RWPE2 (cell line): ENCODE measurements at regions not wholly inside any gene's neighbourhood (a gene's known extent, or its start where the extent isn't known, plus 50 kb on each side); places are given as distances from the start of the nearest gene placed in this dataset.

Experiments used
- ATAC-seq: fragments of 200-7000 bp; cut with Tn5 transposase; 3 replicates; pipeline ENCODE4 v1.9.1; 2021; ENCODE audit warnings: low read depth
- DNase-seq: peaks from one replicate; pipeline ENCODE4 v3.0.0-alpha.2; 2020; ENCODE audit warnings: low spot score
- H3K27ac ChIP-seq: fragments of 450-650 bp; 2 replicates; pipeline ENCODE4 v1.5.1; 2017; ENCODE audit warnings: mild to moderate bottlenecking; ENCODE audit not compliant: poor library complexity, severe bottlenecking
- H3K27me3 ChIP-seq: fragments of 250-450 bp; sonication (Bioruptor Pico); 2 replicates; pipeline ENCODE4 v1.5.1; 2021; ENCODE audit warnings: mild to moderate bottlenecking, moderate library complexity; ENCODE audit not compliant: insufficient read depth, poor library complexity, severe bottlenecking
- H3K36me3 ChIP-seq: fragments of 250-450 bp; sonication (Bioruptor Pico); 2 replicates; pipeline ENCODE4 v1.5.1; 2020; ENCODE audit warnings: low read depth, mild to moderate bottlenecking, moderate library complexity
- H3K4me1 ChIP-seq: fragments of 250-450 bp; sonication (Bioruptor Pico); 2 replicates; pipeline ENCODE4 v1.5.1; 2021; ENCODE audit warnings: mild to moderate bottlenecking, moderate library complexity; ENCODE audit not compliant: insufficient read depth, poor library complexity, severe bottlenecking
- H3K4me3 ChIP-seq: fragments of 250-450 bp; sonication (Bioruptor Pico); 2 replicates; pipeline ENCODE4 v1.5.1; 2021; ENCODE audit warnings: mild to moderate bottlenecking, moderate library complexity; ENCODE audit not compliant: severe bottlenecking
- H3K9me3 ChIP-seq: fragments of 250-450 bp; sonication (Bioruptor Pico); 2 replicates; pipeline ENCODE4 v1.5.1; 2021; ENCODE audit warnings: mild to moderate bottlenecking, moderate library complexity; ENCODE audit not compliant: severe bottlenecking
- CTCF ChIP-seq: fragments of 450-650 bp; IDR thresholded peaks from one replicate; pipeline ENCODE4 v1.5.1; 2017; ENCODE audit warnings: mild to moderate bottlenecking, moderate library complexity; ENCODE audit not compliant: poor library complexity, severe bottlenecking

- ATAC-seq (no peak), DNase-seq (no peak)
- H3K9me3 ChIP-seq: no peaks in the 10 kb centered on the region
- TF ChIP-seq CTCF: no peak
- H3K4me1 ChIP-seq: peaks cover 11% of the 10 kb centered on the region
- no peak overlapping the region for H3K27ac ChIP-seq
- no peaks in the 10 kb centered on the region for H3K36me3 ChIP-seq
- H3K4me3 ChIP-seq: no peak overlapping the region
- no peaks in the 10 kb centered on the region for H3K27me3 ChIP-seq
Observed at GRCh38 chr5:58138791-58139190, 321.1 kb downstream of the PLK2 start.

GRCh38 chr5:58136406-58136805 lies 323.5 kb downstream of the PLK2 start:
- Histone ChIP-seq H3K27ac (no peak overlapping the region), H3K9me3 (no peaks in the 10 kb centered on the region), H3K4me1 (peaks cover 11% of the 10 kb centered on the region), H3K27me3 (no peaks in the 10 kb centered on the region), H3K36me3 (no peaks in the 10 kb centered on the region), H3K4me3 (no peak overlapping the region)
- no peak for TF ChIP-seq CTCF
- ATAC-seq (no peak), DNase-seq (no peak)

DNA sequence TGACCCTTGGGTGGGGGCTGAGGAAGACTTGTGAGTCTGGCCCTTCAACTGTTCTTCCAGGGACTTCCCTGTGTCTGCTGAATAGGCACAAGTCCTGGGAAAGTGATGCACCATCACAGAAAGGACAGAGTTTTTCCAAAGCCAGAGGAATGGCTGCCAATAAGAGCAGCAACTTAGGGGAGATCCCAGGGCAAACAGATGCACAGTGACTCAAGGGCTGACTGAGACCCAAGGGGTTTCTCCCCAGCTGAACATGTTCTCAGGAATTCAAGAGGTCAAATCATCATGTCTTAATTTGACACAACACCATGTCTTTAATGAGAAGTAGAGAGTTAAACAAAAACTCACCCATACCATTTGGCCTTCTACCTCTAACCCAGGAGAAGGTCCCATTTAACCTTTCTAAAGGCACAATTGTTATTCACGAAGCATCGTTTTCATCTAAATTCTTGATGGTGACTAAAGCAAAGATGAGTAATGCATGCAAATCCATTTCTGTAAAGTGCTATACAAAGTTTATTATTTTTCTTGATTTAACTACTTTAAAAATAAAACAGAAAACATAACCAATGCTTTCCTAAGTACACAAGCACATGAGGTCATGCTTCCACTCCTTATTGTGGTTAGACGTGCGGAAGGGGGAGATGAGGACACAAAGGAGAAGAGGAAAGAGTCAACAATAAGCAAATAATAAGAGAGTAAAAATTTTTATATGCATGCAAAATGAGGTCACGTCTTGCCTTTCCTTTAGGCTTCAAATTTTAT lies 324.1 kb downstream of the PLK2 start:
- no peak for TF ChIP-seq CTCF
- H3K36me3 ChIP-seq: no peaks in the 10 kb centered on the region
- DNase-seq (no peak), ATAC-seq (peak; percentile 19; the same call in 1 of the 3 replicates)
- H3K27ac ChIP-seq: no peak overlapping the region
- H3K9me3 ChIP-seq: no peaks in the 10 kb centered on the region
- peaks cover 11% of the 10 kb centered on the region for H3K4me1 ChIP-seq
- H3K4me3 ChIP-seq: no peak overlapping the region
- no peaks in the 10 kb centered on the region for H3K27me3 ChIP-seq

DNA sequence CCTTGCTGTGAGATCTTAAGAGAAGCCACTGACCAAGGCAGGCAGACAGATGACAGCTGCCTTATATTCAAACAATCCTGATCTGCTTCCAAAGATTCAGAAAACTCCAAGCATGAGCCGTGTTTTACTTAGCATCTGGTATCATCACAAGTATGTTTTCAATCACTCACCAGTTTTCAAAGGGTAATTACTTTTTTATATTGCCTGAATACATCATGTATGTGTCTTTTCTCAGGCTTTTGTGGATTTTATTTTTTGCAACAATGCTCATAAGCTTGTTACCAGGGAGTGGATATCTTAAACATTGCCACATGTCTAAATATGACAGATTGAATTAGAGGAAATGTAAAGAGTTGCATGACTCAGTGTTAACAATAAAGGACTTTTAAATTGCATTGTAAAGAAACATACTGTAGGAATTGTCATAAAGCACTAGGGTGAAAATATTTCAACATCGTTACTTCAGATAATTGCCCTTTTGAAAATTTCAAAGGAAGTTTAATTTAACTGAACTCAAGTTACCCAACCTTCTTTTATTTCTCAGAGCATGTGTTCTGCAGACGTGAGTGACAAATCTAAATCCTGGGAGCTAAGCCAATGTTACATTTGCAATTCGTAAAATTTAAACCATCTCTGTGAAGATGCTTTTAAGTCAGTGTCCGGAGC lies 326.1 kb downstream of the PLK2 start:
- ATAC-seq (peak; percentile 90), DNase-seq (no peak)
- Histone ChIP-seq H3K4me3 (no peak overlapping the region), H3K9me3 (no peaks in the 10 kb centered on the region), H3K27ac (peak overlapping the region; percentile 12), H3K4me1 (peaks cover 11% of the 10 kb centered on the region), H3K36me3 (no peaks in the 10 kb centered on the region), H3K27me3 (no peaks in the 10 kb centered on the region)
- no peak for TF ChIP-seq CTCF

DNA sequence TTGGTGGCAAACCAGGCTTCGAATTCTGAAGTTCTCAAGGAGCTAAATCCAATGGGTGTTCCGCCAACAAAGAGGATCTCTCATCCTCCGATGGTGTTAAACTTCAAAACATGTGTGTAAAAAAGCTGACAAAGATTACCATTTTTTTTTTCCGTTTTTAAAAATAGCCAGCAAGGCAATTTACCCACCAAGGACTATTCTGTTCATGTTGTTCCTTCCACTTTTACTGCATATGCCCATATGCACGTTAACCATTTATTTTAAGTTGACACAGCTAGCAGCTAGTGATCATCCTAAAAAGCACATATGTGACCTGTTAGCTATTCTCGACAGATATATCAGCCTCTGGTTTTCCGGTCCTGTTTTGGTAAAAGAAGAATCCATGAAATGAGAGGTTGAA lies 326.7 kb downstream of the PLK2 start:
- DNase-seq (no peak), ATAC-seq (no peak)
- no peak for TF ChIP-seq CTCF
- Histone ChIP-seq H3K4me3 (no peak overlapping the region), H3K27ac (peak overlapping the region; percentile 12), H3K27me3 (no peaks in the 10 kb centered on the region), H3K9me3 (no peaks in the 10 kb centered on the region), H3K4me1 (peaks cover 11% of the 10 kb centered on the region), H3K36me3 (no peaks in the 10 kb centered on the region)
